Transverse colon (tissue), 4 donors: ENCODE measurements at regions not wholly inside any gene's neighbourhood (a gene's known extent, or its start where the extent isn't known, plus 50 kb on each side); places are given as distances from the start of the nearest gene placed in this dataset.

ENCODE experiments used
- DNase-seq: peaks from one replicate; pipeline ENCODE4 v3.0.0-alpha.2; 2019
- H3K27ac ChIP-seq, 4 donors: fragments of 200-600 bp; sonication (generic); 2 replicates each; pipeline ENCODE4 v1.5.1; 2016 to 2018; ENCODE audit warnings: inconsistent platforms in 4 of 4
- H3K27me3 ChIP-seq: fragments of 200-600 bp; sonication (generic); 2 replicates; pipeline ENCODE4 v1.5.1; 2017; ENCODE audit warnings: inconsistent platforms
- H3K36me3 ChIP-seq, 4 donors: fragments of 200-600 bp; sonication (generic); 2 replicates each; pipeline ENCODE4 v1.5.1; 2017 to 2019; ENCODE audit warnings: inconsistent platforms in 4 of 4
- H3K4me1 ChIP-seq, 4 donors: fragments of 200-600 bp; sonication (generic); 2 replicates each; pipeline ENCODE4 v1.5.1; 2017 to 2020; ENCODE audit warnings: inconsistent platforms in 4 of 4
- H3K4me3 ChIP-seq, 4 donors: fragments of 200-600 bp; sonication (generic); 1 replicate in 1 of 4; 2 replicates in 3 of 4; pipeline versions ENCODE4 v1.5.1 to v1.6.1; 2017 to 2019; ENCODE audit warnings: inconsistent platforms in 4 of 4
- H3K9me3 ChIP-seq, 2 donors: fragments of 200-600 bp; sonication (generic); 2 replicates each; pipeline ENCODE4 v1.5.1; 2017 to 2019; ENCODE audit warnings: inconsistent platforms in 2 of 2
- EP300 ChIP-seq: sonication (generic); formaldehyde crosslinking; IDR thresholded peaks from one replicate; pipeline ENCODE4 v1.6.1; 2017; ENCODE audit warnings: antibody characterized with exemption, low read depth
- POLR2A ChIP-seq: fragments of 450-650 bp; IDR thresholded peaks from one replicate; pipeline ENCODE4 v1.6.1; 2016; ENCODE audit warnings: antibody characterized with exemption, mild to moderate bottlenecking, moderate library complexity
- POLR2AphosphoS5 ChIP-seq, 3 donors: sonication (generic); formaldehyde crosslinking; IDR thresholded peaks; one replicate each; pipeline ENCODE4 v1.6.1; 2016; ENCODE audit warnings: antibody characterized with exemption in 3 of 3
- WGBS, 2 donors: methylation state at CpG; one replicate each; pipeline ENCODE4 v1.1.5; 2018; ENCODE audit warnings: low coverage in 1 of 2; 5-methylcytosine and 5-hydroxymethylcytosine counted together
- in situ Hi-C, 4 donors: fragments of 200-750 bp; cut with MboI; loops; one replicate each; pipeline versions ENCODE4 v1.15.0 to v1.15.1; 2017; ENCODE audit warnings: low sequenced_read_pairs in 3 of 4, low pct_ligation_motif_present in 1 of 4, low pct_unique_long_range_greater_than_20kb in 1 of 4
- intact Hi-C: fragments of 100-400 bp; cut with DNase I; formaldehyde crosslinking; loops from one replicate; pipeline ENCODE4 v1.15.1; 2023; ENCODE audit warnings: low total_unique reads
- TF ChIP-seq, protein P1 (sequence below), 5 experiments: fragments of 200-600 bp in 3 of 5; fragments of 450-650 bp in 2 of 5; sonication (generic) in 3 of 5; IDR thresholded peaks; 1 replicate in 2 of 5; 2 replicates in 3 of 5; pipeline ENCODE4 v1.5.1; 2016 to 2017; ENCODE audit warnings: antibody characterized with exemption in 5 of 5, inconsistent platforms in 3 of 5, mild to moderate bottlenecking in 2 of 5, moderate library complexity in 1 of 5

DNA sequence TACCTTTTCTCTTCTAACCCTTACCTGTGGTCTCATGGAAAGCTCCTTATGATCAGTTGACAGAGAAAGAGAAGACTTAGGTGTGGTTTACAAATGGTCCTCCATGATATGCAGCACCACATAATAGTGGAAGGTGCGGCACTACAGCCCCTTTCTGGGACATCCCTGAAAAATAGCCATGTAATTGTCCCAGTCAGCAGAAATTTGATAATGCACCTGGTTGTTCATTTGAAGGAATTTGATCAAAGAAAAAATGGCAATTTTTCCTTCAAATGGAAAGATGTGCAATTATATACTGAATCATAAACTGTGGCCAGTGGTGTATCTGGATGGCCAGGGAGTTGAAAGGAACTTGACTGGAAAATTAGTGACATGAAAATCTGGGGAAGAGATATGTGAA, 293.6 kb upstream of the PCDH20 start:
- no peaks in the 10 kb centered on the region for H3K9me3 ChIP-seq
- intact Hi-C loops (no loop called here), in situ Hi-C loops (no loop called here)
- TF ChIP-seq POLR2A (no peak), POLR2AphosphoS5 (IDR thresholded peaks at IDR 0.05) (no peak), EP300 (no peak)
- TF ChIP-seq, protein P1, sequence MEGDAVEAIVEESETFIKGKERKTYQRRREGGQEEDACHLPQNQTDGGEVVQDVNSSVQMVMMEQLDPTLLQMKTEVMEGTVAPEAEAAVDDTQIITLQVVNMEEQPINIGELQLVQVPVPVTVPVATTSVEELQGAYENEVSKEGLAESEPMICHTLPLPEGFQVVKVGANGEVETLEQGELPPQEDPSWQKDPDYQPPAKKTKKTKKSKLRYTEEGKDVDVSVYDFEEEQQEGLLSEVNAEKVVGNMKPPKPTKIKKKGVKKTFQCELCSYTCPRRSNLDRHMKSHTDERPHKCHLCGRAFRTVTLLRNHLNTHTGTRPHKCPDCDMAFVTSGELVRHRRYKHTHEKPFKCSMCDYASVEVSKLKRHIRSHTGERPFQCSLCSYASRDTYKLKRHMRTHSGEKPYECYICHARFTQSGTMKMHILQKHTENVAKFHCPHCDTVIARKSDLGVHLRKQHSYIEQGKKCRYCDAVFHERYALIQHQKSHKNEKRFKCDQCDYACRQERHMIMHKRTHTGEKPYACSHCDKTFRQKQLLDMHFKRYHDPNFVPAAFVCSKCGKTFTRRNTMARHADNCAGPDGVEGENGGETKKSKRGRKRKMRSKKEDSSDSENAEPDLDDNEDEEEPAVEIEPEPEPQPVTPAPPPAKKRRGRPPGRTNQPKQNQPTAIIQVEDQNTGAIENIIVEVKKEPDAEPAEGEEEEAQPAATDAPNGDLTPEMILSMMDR (IDR thresholded peaks at IDR 0.05): no peak
- H3K27ac ChIP-seq: no peak overlapping the region
- WGBS, 2 donors: 70 to 85% methylated on average over 1 of the region's 1 CpG
- H3K27me3 ChIP-seq: no peaks in the 10 kb centered on the region
- H3K4me1 ChIP-seq: no peaks in the 10 kb centered on the region
- H3K4me3 ChIP-seq: no peak overlapping the region
- DNase-seq: no peak
- H3K36me3 ChIP-seq: no peaks in the 10 kb centered on the region

DNA sequence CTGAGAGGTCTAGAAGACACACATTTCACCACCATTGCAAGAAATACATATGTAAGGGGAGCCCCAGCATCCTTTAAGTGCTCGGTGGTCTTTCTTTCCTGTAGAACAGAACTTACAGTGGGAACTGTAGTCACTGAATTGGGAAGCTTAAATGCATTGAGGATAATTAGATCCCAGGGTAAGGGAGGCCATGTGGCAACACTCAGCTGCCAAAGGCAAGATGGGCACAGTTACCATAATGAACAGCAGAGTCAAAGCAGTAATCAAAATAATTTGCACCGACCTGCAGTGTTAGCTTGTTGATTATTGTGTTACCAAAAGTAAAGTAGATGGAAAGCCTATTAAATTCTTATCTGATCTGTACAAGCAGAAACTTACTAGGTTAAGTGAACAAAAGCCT, 291.2 kb upstream of the PCDH20 start:
- H3K4me1 ChIP-seq: no peaks in the 10 kb centered on the region
- in situ Hi-C loops (no loop called here), intact Hi-C loops (no loop called here)
- H3K27me3 ChIP-seq: no peaks in the 10 kb centered on the region
- H3K27ac ChIP-seq: no peak overlapping the region
- no peak for DNase-seq
- WGBS, 2 donors: 64 to 100% methylated on average over 1 to 2 of the region's 2 CpGs
- TF ChIP-seq, protein P1 (IDR thresholded peaks at IDR 0.05): no peak
- TF ChIP-seq POLR2AphosphoS5 (IDR thresholded peaks at IDR 0.05) (no peak), EP300 (no peak), POLR2A (no peak)
- H3K9me3 ChIP-seq: no peaks in the 10 kb centered on the region
- no peaks in the 10 kb centered on the region for H3K36me3 ChIP-seq
- H3K4me3 ChIP-seq: no peak overlapping the region

DNA sequence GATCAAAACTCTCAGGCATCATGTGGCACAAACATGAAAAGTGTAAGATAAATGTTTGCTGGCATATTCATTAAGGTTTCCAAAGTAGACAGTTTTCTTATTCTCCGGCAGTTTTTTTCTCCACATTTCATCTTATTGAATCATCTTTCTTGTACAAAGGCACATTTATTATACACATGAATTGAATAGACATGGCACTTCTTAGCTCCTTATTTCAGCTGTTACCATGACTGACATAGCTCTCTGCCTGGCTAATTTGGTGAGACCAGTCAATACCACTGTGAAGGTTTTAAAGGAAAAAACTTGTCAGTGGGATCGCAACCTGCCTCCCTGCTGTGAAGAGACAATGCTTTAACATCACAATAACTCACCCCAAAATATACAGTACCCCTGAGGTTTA, 285.0 kb upstream of the PCDH20 start:
- no peaks in the 10 kb centered on the region for H3K9me3 ChIP-seq
- no peak for DNase-seq
- 76 to 94% methylated on average over 2 of the region's 2 CpGs for WGBS, 2 donors
- TF ChIP-seq POLR2AphosphoS5 (IDR thresholded peaks at IDR 0.05) (no peak), EP300 (no peak), POLR2A (no peak)
- TF ChIP-seq, protein P1 (IDR thresholded peaks at IDR 0.05): no peak
- in situ Hi-C loops (no loop called here), intact Hi-C loops (no loop called here)
- no peak overlapping the region for H3K4me3 ChIP-seq
- no peaks in the 10 kb centered on the region for H3K4me1 ChIP-seq
- H3K27me3 ChIP-seq: no peaks in the 10 kb centered on the region
- H3K36me3 ChIP-seq: no peaks in the 10 kb centered on the region
- no peak overlapping the region for H3K27ac ChIP-seq

DNA sequence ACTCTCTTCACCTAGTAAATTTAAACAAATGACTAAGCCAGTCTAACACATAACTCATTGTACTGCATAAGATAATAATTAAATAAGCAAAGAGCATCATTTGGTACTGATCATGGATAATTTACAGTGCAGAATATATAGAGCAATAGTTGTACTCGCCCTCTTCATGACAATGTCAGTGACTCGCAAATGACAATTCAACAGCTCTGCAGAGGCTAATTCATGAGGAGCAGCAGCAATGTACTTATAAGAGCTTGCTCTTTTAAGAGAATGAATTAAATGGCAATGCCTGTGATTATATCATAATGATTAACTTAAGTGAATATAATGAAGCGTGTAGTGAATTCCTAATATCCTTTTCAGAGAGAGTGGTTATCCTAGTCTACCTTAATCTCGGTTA, 284.5 kb upstream of the PCDH20 start:
- no peak for DNase-seq
- in situ Hi-C loops: no loop called here
- WGBS, 2 donors: 85 to 90% methylated on average over 4 of the region's 4 CpGs
- Histone ChIP-seq H3K27ac (no peak overlapping the region), H3K27me3 (no peaks in the 10 kb centered on the region), H3K4me3 (no peak overlapping the region), H3K36me3 (no peaks in the 10 kb centered on the region), H3K4me1 (no peaks in the 10 kb centered on the region), H3K9me3 (no peaks in the 10 kb centered on the region)
- TF ChIP-seq, protein P1 (IDR thresholded peaks at IDR 0.05): no peak
- TF ChIP-seq POLR2AphosphoS5 (IDR thresholded peaks at IDR 0.05) (no peak), POLR2A (no peak)
- intact Hi-C loops: no loop called here
